ENCODE measurements at regions not wholly inside any gene's neighbourhood (a gene's known extent, or its start where the extent isn't known, plus 50 kb on each side); places are given as distances from the start of the nearest gene placed in this dataset.

DNA sequence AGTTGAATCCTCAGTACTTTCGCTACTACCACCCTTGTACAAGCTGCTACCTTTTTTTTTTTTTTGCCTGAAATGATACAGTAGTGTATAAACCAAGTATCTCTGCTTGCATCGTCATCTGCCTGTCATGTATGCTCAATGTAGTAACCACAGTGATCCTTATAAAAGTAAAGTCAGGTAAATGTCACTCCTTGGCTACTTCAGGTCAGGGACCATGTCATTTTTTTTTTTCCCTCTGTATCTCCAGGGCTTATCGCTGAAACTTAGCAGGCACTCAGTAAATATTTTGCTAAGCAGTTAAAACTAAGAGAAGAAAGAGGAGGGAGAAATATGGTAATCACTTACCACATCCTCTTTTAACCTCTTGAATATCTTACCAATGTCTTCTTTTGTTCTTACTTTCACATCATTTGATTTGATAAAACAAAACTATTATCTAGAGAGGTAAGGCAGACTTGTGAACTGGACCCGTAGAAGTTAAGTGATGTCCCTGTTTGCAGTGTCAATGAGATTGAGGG, 96.8 kb upstream of the KLF12 start:
- TF ChIP-seq, protein P1, sequence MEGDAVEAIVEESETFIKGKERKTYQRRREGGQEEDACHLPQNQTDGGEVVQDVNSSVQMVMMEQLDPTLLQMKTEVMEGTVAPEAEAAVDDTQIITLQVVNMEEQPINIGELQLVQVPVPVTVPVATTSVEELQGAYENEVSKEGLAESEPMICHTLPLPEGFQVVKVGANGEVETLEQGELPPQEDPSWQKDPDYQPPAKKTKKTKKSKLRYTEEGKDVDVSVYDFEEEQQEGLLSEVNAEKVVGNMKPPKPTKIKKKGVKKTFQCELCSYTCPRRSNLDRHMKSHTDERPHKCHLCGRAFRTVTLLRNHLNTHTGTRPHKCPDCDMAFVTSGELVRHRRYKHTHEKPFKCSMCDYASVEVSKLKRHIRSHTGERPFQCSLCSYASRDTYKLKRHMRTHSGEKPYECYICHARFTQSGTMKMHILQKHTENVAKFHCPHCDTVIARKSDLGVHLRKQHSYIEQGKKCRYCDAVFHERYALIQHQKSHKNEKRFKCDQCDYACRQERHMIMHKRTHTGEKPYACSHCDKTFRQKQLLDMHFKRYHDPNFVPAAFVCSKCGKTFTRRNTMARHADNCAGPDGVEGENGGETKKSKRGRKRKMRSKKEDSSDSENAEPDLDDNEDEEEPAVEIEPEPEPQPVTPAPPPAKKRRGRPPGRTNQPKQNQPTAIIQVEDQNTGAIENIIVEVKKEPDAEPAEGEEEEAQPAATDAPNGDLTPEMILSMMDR (IDR thresholded peaks at IDR 0.05; ENCODE audit: control extremely low read depth in 1 of 3, insufficient read depth in 1 of 3, low read depth in 1 of 3, low read length in 3 of 3), result no peak
- TF ChIP-seq POLR2A (IDR thresholded peaks at IDR 0.05; ENCODE audit: control extremely low read depth in 1 of 2, low read depth in 2 of 2, low read length in 2 of 2), result no peak
- no peak for TF ChIP-seq POLR2AphosphoS5 (IDR thresholded peaks at IDR 0.05; ENCODE audit: low read depth, low read length)
- no peak for TF ChIP-seq CREB1 (IDR thresholded peaks at IDR 0.05)
- TF ChIP-seq JUND (IDR thresholded peaks at IDR 0.05; ENCODE audit: low read length), result no peak
- TF ChIP-seq, protein P2, sequence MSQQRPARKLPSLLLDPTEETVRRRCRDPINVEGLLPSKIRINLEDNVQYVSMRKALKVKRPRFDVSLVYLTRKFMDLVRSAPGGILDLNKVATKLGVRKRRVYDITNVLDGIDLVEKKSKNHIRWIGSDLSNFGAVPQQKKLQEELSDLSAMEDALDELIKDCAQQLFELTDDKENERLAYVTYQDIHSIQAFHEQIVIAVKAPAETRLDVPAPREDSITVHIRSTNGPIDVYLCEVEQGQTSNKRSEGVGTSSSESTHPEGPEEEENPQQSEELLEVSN (IDR thresholded peaks at IDR 0.05), result no peak
- TF ChIP-seq TCF12 (IDR thresholded peaks at IDR 0.05; ENCODE audit: low read depth, low read length), result no peak
- TF ChIP-seq RFX5 (IDR thresholded peaks at IDR 0.05; ENCODE audit: borderline replicate concordance, low read depth, low read length), result no peak
- no peak for TF ChIP-seq BACH1 (IDR thresholded peaks at IDR 0.05; ENCODE audit: low read length)
- TF ChIP-seq RXRA (IDR thresholded peaks at IDR 0.05; ENCODE audit: insufficient read depth, low read depth, low read length), result no peak
- TF ChIP-seq YY1 (IDR thresholded peaks at IDR 0.05; ENCODE audit: low read depth, low read length), result no peak
